H1 (cell line): ENCODE measurements at regions not wholly inside any gene's neighbourhood (a gene's known extent, or its start where the extent isn't known, plus 50 kb on each side); places are given as distances from the start of the nearest gene placed in this dataset.

Source experiments
- KDM1A ChIP-seq: fragments of 200-600, 300-600 bp; sonication (generic); IDR thresholded peaks from 2 replicates; pipeline ENCODE4 v1.7.1; 2016; ENCODE audit warnings: mild to moderate bottlenecking, low read length, borderline replicate concordance
- MAFK ChIP-seq: IDR thresholded peaks from 2 replicates; pipeline ENCODE4 v1.6.1; 2012; ENCODE audit warnings: low read depth, mild to moderate bottlenecking, improper control_type of control experiment, low read length
- NRF1 ChIP-seq: IDR thresholded peaks from 2 replicates; pipeline ENCODE4 v1.6.1; 2011; ENCODE audit warnings: mild to moderate bottlenecking, low read depth, low read length, improper control_type of control experiment
- RNF2 ChIP-seq: fragments of 200-900, 300-1000 bp; sonication (generic); IDR thresholded peaks from 2 replicates; pipeline ENCODE4 v1.7.1; 2016; ENCODE audit warnings: borderline replicate concordance, low read depth, mild to moderate bottlenecking, antibody characterized with exemption, low read length; ENCODE audit not compliant: poor library complexity, severe bottlenecking; ENCODE audit errors: missing control alignments
- RXRA ChIP-seq: IDR thresholded peaks from 2 replicates; pipeline ENCODE4 v1.6.1; 2011; ENCODE audit warnings: low read depth, mild to moderate bottlenecking, low read length, moderate library complexity; ENCODE audit not compliant: insufficient read depth
- SUZ12 ChIP-seq: fragments of 200-600 bp; sonication (generic); IDR thresholded peaks from 2 replicates; pipeline ENCODE4 v1.6.1; 2012; ENCODE audit warnings: mild to moderate bottlenecking, inconsistent platforms, low read length, moderate library complexity, mixed read lengths
- YY1 ChIP-seq: IDR thresholded peaks from 2 replicates; pipeline ENCODE4 v1.6.1; 2011; ENCODE audit warnings: low read depth, mild to moderate bottlenecking, low read length
- TF ChIP-seq, protein P1 (sequence below): IDR thresholded peaks from 2 replicates; pipeline ENCODE4 v1.6.1; 2012; ENCODE audit warnings: inconsistent platforms
- TF ChIP-seq, protein P2 (sequence below), 3 experiments: IDR thresholded peaks; 1 replicate in 2 of 3; 2 replicates in 1 of 3; pipeline versions ENCODE4 v1.5.1 to v1.6.1; 2011; ENCODE audit warnings: low read length in 3 of 3, mild to moderate bottlenecking in 3 of 3, inconsistent platforms in 2 of 3, low read depth in 1 of 3, moderate library complexity in 1 of 3; ENCODE audit not compliant: insufficient read depth in 1 of 3; ENCODE audit errors: control extremely low read depth in 1 of 3

- no peak for TF ChIP-seq YY1
- TF ChIP-seq, protein P1, sequence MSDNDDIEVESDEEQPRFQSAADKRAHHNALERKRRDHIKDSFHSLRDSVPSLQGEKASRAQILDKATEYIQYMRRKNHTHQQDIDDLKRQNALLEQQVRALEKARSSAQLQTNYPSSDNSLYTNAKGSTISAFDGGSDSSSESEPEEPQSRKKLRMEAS: no peak
- TF ChIP-seq NRF1: no peak
- TF ChIP-seq RNF2: no peak
- no peak for TF ChIP-seq MAFK
- TF ChIP-seq, protein P2, sequence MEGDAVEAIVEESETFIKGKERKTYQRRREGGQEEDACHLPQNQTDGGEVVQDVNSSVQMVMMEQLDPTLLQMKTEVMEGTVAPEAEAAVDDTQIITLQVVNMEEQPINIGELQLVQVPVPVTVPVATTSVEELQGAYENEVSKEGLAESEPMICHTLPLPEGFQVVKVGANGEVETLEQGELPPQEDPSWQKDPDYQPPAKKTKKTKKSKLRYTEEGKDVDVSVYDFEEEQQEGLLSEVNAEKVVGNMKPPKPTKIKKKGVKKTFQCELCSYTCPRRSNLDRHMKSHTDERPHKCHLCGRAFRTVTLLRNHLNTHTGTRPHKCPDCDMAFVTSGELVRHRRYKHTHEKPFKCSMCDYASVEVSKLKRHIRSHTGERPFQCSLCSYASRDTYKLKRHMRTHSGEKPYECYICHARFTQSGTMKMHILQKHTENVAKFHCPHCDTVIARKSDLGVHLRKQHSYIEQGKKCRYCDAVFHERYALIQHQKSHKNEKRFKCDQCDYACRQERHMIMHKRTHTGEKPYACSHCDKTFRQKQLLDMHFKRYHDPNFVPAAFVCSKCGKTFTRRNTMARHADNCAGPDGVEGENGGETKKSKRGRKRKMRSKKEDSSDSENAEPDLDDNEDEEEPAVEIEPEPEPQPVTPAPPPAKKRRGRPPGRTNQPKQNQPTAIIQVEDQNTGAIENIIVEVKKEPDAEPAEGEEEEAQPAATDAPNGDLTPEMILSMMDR (IDR thresholded peaks at IDR 0.05; ENCODE audit: control extremely low read depth in 1 of 3, insufficient read depth in 1 of 3, low read depth in 1 of 3, low read length in 3 of 3): no peak
- TF ChIP-seq RXRA: no peak
- no peak for TF ChIP-seq KDM1A
- TF ChIP-seq SUZ12: no peak
Observed at GRCh38 chr18:32548688-32549087, 78.0 kb upstream of the GAREM1 start (continued).
